ENCODE measurements at regions not wholly inside any gene's neighbourhood (a gene's known extent, or its start where the extent isn't known, plus 50 kb on each side); places are given as distances from the start of the nearest gene placed in this dataset.

DNA sequence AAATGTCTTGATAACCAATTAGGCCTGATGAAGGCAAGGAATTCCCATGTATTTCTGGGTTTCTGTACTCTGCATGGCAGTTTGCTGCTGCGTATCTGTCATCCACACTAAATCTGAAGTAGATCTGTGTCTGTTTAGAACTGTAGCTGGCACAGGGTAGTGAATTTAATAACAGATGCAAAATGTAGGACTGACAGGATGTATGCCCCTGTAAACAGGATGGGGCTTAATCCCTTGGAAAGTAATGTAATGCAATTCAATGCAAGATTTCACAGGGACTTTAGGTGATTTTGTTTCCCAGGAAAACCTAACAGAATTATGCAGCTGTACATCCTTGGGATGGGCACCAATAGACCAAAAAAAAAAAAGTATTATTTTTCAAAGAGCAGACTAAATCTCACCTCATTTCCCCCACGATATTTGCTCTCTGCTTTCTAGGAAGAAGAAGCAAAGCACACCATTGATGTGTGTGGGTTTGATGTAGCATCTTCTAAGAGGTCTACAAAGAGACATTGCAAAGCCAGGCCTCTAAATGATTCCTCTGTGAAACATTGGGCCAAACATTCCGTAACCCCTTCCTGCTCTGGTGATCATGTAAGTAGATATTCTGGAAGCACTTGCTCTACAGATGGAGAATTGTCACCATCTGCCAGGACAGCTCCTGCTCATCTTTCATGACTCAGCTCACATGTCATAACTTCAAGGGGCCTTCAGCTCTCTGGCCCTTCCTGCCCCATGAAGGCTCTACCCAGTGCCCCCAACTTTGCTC lies 464.3 kb upstream of the RGMA start:
- H3K9me3 ChIP-seq = no peaks in the 10 kb centered on the region
- intact Hi-C loops (cut with DNase I) = no loop called here
- TF ChIP-seq, protein P1, sequence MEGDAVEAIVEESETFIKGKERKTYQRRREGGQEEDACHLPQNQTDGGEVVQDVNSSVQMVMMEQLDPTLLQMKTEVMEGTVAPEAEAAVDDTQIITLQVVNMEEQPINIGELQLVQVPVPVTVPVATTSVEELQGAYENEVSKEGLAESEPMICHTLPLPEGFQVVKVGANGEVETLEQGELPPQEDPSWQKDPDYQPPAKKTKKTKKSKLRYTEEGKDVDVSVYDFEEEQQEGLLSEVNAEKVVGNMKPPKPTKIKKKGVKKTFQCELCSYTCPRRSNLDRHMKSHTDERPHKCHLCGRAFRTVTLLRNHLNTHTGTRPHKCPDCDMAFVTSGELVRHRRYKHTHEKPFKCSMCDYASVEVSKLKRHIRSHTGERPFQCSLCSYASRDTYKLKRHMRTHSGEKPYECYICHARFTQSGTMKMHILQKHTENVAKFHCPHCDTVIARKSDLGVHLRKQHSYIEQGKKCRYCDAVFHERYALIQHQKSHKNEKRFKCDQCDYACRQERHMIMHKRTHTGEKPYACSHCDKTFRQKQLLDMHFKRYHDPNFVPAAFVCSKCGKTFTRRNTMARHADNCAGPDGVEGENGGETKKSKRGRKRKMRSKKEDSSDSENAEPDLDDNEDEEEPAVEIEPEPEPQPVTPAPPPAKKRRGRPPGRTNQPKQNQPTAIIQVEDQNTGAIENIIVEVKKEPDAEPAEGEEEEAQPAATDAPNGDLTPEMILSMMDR (IDR thresholded peaks at IDR 0.05) = no peak
- H3K27me3 ChIP-seq = no peaks in the 10 kb centered on the region
- no peak for DNase-seq (ENCODE audit: low spot score in 2 of 2)
- no peaks in the 10 kb centered on the region for H3K4me1 ChIP-seq
- no peak overlapping the region for H3K27ac ChIP-seq
- no peaks in the 10 kb centered on the region for H3K36me3 ChIP-seq
- H3K4me3 ChIP-seq = no peak overlapping the region

DNA sequence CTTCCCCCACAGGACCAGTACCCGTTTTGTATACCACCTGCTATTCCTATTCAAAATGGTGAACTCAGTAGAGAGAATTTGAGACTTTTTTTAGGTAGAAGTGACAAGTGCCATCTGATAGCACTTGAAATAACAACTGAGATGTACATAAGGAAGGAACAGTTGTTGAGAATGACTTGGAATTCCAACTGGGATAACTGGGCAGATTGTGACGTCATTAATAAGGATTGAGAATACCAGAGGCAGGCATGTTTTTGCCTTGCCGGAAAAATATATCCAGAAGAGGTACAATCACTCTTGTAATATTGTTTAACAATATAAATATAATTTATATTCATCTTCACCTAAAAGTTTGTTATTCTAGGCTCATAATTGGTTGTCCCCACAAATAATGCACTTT lies 454.1 kb upstream of the RGMA start:
- no peak overlapping the region for H3K27ac ChIP-seq
- no peaks in the 10 kb centered on the region for H3K27me3 ChIP-seq
- DNase-seq (ENCODE audit: low spot score in 2 of 2) = no peak
- H3K4me1 ChIP-seq = no peaks in the 10 kb centered on the region
- peaks cover 0 to 4% of the 10 kb centered on the region in 2 donors for H3K9me3 ChIP-seq
- intact Hi-C loops (cut with DNase I) = no loop called here
- no peak overlapping the region for H3K4me3 ChIP-seq
- TF ChIP-seq, protein P1 (IDR thresholded peaks at IDR 0.05) = no peak
- H3K36me3 ChIP-seq = no peaks in the 10 kb centered on the region

DNA sequence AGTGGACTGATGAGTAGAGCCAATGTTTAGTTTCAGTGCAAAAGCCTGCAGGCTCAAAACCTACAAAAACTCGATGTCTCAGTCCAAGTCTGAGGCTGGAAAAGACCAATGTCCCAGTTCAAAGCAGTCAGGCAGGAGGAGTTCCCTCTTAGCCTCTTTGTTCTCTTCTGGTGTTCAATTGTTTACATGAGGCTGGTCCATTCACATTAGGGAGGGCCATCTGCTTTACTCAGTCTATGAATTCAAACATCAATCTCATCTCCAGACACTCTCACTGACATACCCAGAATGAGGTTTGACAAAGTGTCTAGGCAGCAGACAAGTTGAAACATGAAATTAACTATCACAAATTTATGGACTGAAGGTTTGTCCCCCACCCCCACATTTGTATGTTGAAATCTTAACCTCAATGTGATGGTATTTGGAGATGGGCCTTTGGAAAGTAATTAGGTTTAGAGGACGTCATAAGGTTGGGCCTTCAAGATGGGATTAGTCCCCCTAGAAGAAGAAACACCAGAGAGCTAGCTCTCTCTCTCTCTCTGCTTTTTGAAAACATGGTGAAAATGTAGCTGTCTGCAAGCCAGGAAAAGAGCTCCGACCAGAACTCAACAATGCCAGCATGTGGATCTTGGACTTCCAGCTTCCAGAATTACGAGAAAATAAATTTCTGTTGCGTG lies 438.5 kb upstream of the RGMA start:
- Histone ChIP-seq H3K4me3 (no peak overlapping the region), H3K27ac (no peak overlapping the region), H3K36me3 (no peaks in the 10 kb centered on the region), H3K9me3 (no peaks in the 10 kb centered on the region), H3K4me1 (no peaks in the 10 kb centered on the region), H3K27me3 (no peaks in the 10 kb centered on the region)
- intact Hi-C loops (cut with DNase I) = no loop called here
- TF ChIP-seq, protein P1 (IDR thresholded peaks at IDR 0.05) = no peak
- DNase-seq (ENCODE audit: low spot score in 2 of 2) = no peak

DNA sequence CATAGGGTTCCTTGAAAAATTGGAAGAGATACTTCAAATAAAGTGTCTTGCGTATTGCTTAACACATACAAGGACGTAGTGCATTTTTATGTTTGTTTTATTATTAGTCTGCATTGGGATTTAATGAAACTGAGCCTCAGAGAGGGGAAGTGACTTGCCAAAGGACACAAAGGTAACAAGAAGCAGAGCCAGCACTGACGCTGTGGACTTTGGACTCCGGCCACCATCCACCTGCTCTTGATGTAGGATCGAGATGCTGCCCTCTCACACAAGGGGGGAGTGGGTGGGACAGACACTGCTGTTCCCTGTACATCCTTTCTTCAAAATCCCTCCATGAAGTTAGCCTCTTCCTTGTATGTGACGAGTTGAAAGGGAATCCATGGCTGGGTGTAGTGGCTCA lies 435.4 kb upstream of the RGMA start:
- no peaks in the 10 kb centered on the region for H3K27me3 ChIP-seq
- no peaks in the 10 kb centered on the region for H3K4me1 ChIP-seq
- intact Hi-C loops (cut with DNase I) = no loop called here
- no peak for DNase-seq (ENCODE audit: low spot score in 2 of 2)
- H3K27ac ChIP-seq = no peak overlapping the region
- H3K4me3 ChIP-seq = no peak overlapping the region
- H3K36me3 ChIP-seq = no peaks in the 10 kb centered on the region
- TF ChIP-seq, protein P1 (IDR thresholded peaks at IDR 0.05) = no peak
- H3K9me3 ChIP-seq = no peaks in the 10 kb centered on the region

DNA sequence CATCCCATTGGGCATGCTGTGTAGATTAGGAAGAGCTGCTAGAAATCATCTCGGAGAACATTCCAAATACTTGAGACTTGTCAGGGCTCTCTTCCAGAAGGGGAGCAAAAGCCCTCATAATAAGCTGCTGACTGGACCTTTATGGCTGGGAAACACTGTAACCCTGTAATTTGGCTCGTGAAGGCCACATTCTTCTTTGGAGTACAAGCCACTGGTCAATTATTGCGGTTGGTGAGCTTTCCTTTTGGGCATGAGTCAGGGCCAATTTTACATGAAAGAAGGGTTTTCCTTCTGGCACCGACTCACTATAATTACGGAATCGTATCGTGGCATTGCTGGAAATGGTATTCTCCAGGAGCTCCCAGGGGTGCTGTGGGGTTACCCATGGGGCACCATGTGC lies 434.5 kb upstream of the RGMA start:
- Histone ChIP-seq H3K9me3 (no peaks in the 10 kb centered on the region), H3K27ac (no peak overlapping the region), H3K36me3 (no peaks in the 10 kb centered on the region), H3K27me3 (no peaks in the 10 kb centered on the region), H3K4me1 (no peaks in the 10 kb centered on the region), H3K4me3 (no peak overlapping the region)
- intact Hi-C loops (cut with DNase I) = no loop called here
- TF ChIP-seq, protein P1 (IDR thresholded peaks at IDR 0.05) = no peak
- DNase-seq (ENCODE audit: low spot score in 2 of 2) = no peak

Measured in ascending aorta (tissue), 2 donors.